Stomach (tissue), 4 donors: ENCODE measurements at regions not wholly inside any gene's neighbourhood (a gene's known extent, or its start where the extent isn't known, plus 50 kb on each side); places are given as distances from the start of the nearest gene placed in this dataset.

ENCODE experiments used
- EP300 ChIP-seq: sonication (generic); formaldehyde crosslinking; IDR thresholded peaks from one replicate; pipeline ENCODE4 v1.6.1; 2017; ENCODE audit warnings: antibody characterized with exemption
- POLR2A ChIP-seq, 4 donors: fragments of 450-650 bp; IDR thresholded peaks; one replicate each; pipeline ENCODE4 v1.6.1; 2016; ENCODE audit warnings: antibody characterized with exemption in 4 of 4, control low read depth in 2 of 4, mild to moderate bottlenecking in 1 of 4, moderate library complexity in 1 of 4

GRCh38 chr3:71975573-71975972, 190.6 kb upstream of the PROK2 start:
- TF ChIP-seq EP300, result no peak
- TF ChIP-seq POLR2A (IDR thresholded peaks at IDR 0.05), result no peak
